HG02610 (cell line): ENCODE measurements at regions not wholly inside any gene's neighbourhood (a gene's known extent, or its start where the extent isn't known, plus 50 kb on each side); places are given as distances from the start of the nearest gene placed in this dataset.
"Not testable (repeated sequence)": the region's sequence is repeated elsewhere in the genome, so short reads cannot be mapped to it uniquely, and the experiment has no call there.

ENCODE experiments used
- ATAC-seq: cut with Tn5 transposase; IDR thresholded peaks from one replicate; pipeline ENCODE4 v1.9.1; 2021; ENCODE audit warnings: mild to moderate bottlenecking, moderate library complexity; ENCODE audit not compliant: unreplicated experiment

GRCh38 chr4:117014236-117014635 lies 71.1 kb downstream of the TRAM1L1 start:
- no peak for ATAC-seq

- no peak for ATAC-seq
Observed at GRCh38 chr4:117010671-117011070, 74.7 kb downstream of the TRAM1L1 start.

GRCh38 chr4:117001077-117001476 lies 84.3 kb downstream of the TRAM1L1 start:
- peak; percentile 96 for ATAC-seq

GRCh38 chr4:116982656-116983055 lies 102.7 kb downstream of the TRAM1L1 start:
- no peak for ATAC-seq

GRCh38 chr4:116980436-116980835 lies 104.9 kb downstream of the TRAM1L1 start:
- ATAC-seq, result not testable (repeated sequence)

GRCh38 chr4:116959045-116959444 lies 126.3 kb downstream of the TRAM1L1 start:
- no peak for ATAC-seq

GRCh38 chr4:116953947-116954346 lies 131.4 kb downstream of the TRAM1L1 start:
- no peak for ATAC-seq

GRCh38 chr4:116952530-116953136 lies 132.7 kb downstream of the TRAM1L1 start:
- ATAC-seq, result no peak

GRCh38 chr4:116949856-116950255 lies 135.5 kb downstream of the TRAM1L1 start:
- no peak for ATAC-seq

- ATAC-seq, result no peak
Observed at GRCh38 chr4:116942315-116942714, 143.1 kb downstream of the TRAM1L1 start.

GRCh38 chr4:116930329-116930728 lies 155.0 kb downstream of the TRAM1L1 start:
- ATAC-seq, result no peak

GRCh38 chr4:116926631-116927295 lies 158.6 kb downstream of the TRAM1L1 start:
- no peak for ATAC-seq

GRCh38 chr4:116925900-116926457 lies 159.4 kb downstream of the TRAM1L1 start:
- no peak for ATAC-seq

GRCh38 chr4:116923389-116923788 lies 162.0 kb downstream of the TRAM1L1 start:
- ATAC-seq, result no peak

- no peak for ATAC-seq
Observed at GRCh38 chr4:116913451-116913850, 171.9 kb downstream of the TRAM1L1 start.

GRCh38 chr4:116906758-116907157 lies 178.6 kb downstream of the TRAM1L1 start:
- ATAC-seq, result no peak

GRCh38 chr4:116899561-116899960 lies 185.8 kb downstream of the TRAM1L1 start:
- no peak for ATAC-seq

GRCh38 chr4:116885579-116885978 lies 199.8 kb downstream of the TRAM1L1 start:
- no peak for ATAC-seq

GRCh38 chr4:116882503-116882902 lies 202.9 kb downstream of the TRAM1L1 start:
- ATAC-seq, result no peak

- ATAC-seq, result no peak
Observed at GRCh38 chr4:116881077-116881476, 204.3 kb downstream of the TRAM1L1 start.

- no peak for ATAC-seq
Observed at GRCh38 chr4:116880625-116881024, 204.8 kb downstream of the TRAM1L1 start.

- no peak for ATAC-seq
Observed at GRCh38 chr4:116878280-116878679, 207.1 kb downstream of the TRAM1L1 start.
